ENCODE measurements at regions not wholly inside any gene's neighbourhood (a gene's known extent, or its start where the extent isn't known, plus 50 kb on each side); places are given as distances from the start of the nearest gene placed in this dataset.

DNA sequence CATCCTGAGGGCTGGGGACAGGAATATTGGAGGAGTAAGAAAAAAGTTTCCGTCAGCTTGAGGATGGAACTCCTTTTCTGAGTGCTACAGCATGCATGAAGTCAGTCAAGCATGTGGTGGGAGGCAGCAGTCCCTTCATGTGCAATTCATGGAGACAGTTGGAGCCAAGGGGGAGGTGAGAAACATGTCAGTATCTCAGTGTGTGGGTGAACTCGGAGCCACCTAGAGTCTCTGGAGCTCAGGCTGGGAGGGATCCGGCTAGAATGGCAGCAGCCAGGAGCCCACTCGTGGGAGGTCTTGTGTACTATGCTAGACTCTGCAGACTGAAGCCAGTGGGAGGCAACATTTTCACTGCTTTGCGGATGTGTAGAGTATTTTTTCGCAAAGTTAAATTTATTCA, 60.3 kb downstream of the AVPR1A start:
- no peak for DNase-seq

DNA sequence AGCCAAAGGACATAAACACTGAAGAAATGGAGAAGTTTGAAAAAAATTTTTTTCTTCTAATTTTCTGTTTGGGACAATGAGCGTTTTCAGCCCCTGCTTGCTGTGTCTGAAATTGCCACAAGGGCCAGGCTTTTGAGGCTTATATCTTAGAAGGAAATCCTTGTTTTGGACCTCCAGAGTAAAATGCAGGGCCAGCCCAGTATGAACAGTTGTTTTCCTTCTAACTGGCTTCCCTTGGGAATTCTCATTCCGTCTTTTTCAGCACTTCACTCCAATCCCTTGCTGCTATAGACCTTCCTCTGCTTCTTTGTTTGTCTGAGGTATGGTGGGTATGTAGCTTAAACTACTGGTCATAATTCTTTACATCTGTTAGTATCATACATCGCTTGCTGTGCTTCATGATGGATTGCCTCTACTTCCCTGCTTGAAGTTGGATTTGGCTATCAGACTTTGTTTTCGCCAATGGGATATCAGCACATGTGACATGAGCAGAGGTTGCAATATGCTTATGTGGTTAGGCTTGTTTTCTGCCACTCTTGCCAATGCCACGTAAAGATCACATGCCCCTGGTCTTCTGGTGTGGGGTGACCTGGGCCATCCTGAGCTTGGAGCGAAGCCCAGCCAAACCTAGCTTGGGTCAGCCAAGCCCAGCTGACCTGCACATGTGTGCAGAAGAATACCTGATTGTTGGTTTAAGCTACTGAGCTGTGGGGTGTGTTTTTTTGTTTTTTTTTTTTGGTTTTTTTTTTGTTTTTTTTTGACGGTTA, 64.7 kb downstream of the AVPR1A start:
- DNase-seq: no peak

DNA sequence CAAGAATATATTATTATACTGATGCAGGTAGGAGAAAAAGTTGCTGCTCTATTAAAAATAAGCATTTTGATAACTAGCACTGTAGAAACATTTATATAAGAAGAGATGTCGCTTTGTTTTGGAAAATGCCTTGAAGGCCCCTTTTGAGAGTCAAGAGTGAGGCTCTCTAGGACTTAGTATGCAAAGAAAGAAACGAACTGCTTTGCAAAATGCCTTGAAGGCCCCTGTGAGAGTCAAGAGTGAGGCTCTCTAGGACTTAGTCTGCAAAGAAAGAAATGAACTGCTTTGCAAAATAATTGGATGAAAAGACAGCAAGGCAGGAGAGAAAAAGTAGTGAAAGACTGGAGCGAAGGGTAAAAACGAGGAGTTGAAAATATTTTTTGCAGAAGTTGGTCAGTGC, 65.9 kb downstream of the AVPR1A start:
- DNase-seq: no peak

DNA sequence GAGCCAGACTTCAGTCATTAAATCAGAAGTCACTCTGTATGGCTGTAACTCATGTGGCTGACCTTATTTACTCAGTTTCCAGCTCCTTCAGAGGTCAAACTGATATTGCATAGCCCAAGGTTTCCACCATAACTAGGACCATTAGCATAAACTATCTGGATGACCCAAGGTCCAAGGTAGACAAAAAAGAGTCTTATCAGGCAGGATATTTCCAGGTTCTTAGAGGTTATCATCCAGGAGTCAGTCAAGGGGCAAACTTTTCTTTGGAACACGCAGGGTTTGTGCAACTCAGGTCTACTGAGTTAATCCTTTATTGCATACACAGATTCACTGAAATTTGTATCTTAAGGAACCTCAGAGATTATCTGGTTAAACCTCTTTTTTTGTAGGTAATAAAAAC, 66.5 kb downstream of the AVPR1A start:
- DNase-seq: no peak

DNA sequence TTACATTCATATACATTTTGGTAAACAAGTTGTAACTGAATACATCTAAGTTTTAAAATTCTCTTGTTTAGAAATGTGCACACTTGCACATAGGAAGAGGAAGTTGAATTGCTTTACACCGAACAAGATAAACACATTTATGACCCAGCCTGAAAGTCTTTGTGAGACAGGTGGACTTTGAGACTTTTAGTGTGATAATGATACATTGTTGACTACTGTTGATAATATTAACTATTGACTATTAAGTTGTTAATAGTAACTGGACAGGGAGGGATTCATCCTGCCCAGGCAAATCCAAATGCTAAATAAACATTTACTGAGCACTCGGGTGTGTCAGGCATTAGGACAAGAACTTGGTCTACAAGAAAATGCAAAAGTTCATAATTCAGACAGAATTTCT, 68.0 kb downstream of the AVPR1A start:
- no peak for DNase-seq

DNA sequence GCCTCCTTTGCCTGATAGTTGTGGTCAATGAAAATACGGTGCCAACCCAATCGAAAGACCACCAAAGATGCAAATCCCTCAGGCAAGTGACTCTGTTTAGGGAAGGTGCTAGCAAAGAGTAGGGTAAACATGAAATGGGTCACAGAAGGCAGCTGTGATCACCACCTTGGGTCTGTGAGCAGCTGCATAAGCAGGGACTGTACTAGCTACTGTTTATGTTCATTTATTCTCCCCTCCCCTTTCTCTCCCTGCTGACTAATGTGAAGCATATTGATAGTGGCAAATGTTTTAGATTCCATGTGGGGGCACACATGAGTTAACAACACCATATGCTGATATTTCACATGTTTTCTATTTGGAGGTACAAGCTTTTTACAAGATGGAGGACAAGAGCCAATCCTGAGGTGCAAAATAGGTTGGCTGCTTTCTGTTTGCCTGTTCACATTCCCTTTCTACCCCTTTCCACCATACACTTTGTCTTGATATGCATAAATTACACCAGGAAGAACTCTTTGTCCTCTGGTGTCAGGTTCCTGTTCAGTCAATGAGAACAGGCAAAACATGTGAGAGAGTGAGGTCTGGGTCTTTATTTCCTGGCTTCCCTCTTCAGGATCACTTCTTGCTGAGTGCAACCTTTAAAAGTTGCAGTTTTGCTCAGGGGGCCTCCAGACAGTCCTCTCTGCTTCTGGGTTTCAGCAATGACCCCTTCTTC, 71.1 kb downstream of the AVPR1A start:
- DNase-seq: no peak

DNA sequence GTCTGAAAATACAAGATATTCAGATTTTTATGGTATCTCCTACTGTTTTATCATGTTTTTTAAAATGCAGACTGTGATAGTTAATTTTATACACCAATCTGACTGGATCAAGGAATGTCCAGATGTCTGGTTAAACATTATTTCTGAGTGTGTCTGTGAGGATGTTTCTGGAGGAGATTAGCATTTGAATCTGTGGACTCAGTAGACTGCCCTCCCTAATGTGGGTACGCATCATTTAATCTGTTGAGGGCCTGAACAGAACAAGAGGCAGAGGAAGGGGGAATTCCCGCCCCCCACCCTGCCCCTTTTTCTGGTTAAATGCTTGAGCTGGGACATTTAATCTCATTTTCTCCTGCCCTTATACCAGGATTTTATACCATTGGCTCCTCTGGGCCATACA, 72.1 kb downstream of the AVPR1A start:
- DNase-seq: no peak

DNA sequence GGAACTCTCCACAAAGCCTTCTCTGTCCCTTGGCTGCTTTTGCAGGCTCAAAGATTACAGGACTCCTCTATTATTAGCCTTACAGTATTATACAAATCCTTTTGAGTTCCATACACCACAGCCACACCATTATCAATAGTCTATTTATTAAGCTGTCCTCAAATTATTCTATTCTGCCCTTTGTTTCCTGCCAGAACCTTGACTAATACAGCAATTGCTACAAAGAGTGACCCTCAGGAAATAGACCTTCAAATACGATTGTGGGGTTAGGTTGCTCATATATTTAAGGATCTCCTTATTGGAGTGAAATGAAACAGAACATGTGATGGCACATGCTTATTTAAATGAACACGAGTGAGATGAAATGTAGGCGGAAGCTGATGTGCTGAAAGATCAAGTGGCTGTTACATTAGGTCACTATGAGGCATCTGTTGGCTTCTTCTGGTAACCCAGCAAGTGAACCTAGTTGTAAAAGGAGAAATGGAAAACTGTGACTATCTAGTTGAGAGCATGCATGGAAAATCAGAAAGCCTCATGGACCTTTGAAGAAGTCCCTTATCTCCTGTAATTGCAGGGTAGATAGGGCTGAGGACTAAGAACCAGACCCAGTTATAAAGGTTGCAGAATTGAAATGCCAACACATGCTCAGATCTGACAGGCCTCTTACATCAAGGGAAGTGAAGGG, 75.5 kb downstream of the AVPR1A start:
- no peak for DNase-seq

DNA sequence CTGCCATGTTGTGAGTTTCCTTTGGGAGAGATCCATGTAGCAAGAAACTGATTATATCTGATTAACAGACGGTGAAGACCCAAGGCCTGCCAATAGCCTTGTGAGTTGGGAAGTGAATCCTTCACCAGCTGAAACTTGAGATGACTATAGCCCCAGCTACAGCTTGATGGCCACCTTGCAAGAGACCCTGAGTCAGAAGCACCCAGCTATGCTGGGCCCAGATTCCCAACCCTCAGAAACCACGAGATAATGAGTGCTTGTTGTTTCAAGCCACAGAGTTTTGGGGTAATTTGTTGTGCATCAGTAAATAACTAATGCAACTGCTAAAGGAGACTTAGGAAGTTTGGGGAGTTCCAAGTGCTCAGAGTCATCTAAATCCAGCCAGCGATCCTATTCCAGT, 80.3 kb downstream of the AVPR1A start:
- DNase-seq: no peak

DNA sequence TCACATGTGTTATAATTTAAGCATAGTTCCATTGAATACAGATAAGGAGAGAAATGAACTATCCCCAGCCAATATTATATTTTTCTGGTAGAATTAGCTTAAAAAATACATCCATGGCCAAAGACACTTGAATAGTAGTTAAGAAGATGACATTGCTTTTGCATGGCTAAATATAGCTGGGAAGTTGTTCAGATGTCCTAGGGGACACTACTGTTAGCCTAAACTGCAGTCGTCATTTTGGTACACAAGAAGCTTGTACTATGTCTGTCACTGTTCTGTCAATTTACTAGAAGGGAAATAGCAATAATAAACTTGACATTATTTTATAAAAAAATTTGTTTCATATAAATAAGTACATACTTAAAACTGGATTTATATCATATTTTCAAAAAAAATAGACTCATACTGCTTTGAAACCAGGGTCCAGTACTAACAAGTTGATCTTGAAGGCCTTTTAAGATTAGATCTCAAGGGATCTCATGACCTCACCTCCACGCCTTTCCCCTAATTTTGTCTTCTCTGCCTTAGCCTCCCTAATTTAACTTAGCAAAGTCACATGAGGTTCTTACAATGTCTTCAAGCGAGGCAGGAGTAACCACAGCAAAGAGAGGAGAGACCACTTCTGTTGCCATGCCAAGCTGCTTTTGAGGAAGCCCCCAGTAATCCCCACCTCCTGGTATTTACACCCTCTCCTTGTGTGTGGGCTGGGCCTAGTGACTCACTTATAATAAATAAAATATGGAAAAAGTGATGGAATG, 81.0 kb downstream of the AVPR1A start:
- DNase-seq: no peak

DNA sequence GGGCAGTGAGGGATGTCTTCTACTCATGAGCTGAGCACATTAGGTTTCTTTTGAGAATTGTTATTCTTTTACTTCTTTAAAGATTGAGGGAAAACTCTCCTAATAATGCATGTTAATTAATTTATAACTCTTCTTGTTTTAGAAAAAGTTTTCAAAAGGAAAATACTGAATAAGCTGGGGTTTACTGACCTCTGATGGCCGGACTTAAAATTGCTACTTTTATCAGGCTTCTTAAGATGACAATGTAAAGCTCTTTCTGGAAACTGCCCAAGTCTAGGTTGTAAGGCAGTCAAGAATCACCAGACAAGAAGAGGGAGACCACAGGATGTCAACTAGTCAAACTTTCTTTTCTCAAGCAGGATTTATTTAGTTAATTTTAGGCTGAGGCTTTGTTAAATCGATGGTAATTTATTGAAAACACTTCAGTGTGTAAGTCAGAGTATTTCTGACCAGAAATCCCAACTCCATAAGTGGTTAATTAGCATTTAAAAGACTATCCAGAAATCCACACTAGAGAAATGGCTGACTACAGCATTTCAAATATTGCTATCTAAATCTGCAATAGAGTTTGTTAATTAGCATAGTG, 82.1 kb downstream of the AVPR1A start:
- peak; percentile 33 for DNase-seq

DNA sequence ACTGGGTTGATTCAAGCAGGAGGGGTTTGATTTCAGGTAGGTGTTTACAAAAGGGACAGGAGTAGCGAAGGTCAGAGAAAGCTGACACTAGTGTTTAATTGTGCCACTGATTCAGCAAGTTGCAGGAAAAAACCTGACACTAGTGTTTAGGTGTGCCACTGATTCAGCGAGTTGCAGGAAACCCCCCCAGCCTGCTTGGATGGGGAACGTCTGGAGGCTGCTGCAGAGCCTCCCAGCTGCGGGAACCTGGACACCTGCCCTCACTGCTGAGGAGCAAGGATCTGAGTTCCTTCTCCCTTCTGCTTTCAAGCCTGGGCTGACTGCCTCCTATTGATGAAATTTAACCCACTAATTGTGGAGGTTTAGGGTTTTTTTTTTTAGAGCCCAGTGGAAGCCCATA, 84.2 kb downstream of the AVPR1A start:
- DNase-seq: no peak

DNA sequence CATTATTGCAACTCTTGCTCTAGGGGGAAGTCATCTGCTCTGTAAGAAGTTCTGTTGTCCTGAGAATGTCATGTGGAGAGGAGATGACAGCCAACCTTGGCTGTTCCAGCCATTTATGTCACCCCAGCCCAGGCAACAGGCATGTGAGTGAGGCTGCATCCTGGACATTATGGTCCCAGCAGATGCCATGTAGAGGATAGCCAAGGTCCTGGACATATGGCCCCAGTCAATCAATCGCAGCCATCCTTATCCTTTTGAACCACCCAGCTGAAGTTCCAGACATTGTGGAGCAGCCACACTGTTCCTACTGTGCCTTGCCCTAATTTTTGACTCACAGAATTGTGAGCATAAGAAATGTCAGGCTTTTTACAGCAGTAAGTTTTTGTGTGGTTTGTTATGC, 84.9 kb downstream of the AVPR1A start:
- DNase-seq: no peak

DNA sequence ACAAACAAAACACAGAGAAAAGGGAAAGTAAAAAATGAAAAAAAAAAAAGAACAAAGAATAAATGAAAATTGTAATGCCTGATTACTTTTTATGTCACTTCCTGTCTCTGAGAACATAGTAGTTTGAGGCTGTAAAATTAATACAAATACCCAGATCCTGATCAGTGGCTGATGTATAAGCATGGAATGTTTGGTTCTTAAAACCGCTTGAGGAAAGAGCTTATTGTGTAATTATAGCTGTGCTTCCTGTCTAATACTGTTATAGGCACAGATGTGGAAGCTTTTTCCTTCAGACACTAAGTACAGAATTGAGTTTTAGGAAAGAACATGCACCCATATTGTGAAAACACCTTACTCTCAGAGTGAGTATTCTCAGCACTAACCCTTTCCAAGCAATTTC, 86.9 kb downstream of the AVPR1A start:
- no peak for DNase-seq

DNA sequence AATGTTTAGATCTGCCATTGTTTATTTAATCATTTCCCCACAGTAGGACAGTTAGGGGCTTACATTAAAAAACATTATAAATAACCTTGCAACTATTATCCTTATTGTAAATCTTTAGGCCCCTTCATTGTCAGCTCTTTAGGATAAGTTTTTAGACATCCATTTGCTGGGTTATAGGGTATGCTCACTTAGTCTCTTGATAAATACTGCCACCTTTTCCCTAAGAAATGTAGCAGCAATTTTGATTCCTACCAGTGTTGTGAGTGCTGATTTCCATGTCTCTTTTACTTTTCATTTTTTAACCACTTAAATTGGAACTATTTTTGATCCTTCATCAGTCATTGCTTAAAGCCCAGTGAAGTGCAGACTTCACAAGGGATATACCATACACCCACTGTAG, 94.4 kb downstream of the AVPR1A start:
- no peak for DNase-seq

DNA sequence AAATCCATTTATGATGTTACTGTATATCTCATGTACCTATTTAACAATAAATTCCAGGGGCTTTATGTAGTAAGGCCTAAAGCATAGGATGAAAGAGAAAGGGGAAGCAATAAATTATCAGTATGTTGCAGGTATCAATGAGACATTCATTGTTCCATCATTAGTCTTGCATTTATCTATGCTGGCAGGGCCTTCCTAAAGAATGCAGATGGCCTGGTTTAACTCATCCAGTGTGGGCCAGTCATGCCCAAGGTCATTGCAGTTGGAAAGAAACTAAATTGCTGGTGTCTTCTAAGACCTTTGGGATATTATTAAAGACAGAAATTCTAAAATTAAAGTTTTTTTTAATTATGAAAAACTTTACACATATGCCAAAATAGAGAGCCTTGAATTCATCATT, 98.3 kb downstream of the AVPR1A start:
- no peak for DNase-seq

DNA sequence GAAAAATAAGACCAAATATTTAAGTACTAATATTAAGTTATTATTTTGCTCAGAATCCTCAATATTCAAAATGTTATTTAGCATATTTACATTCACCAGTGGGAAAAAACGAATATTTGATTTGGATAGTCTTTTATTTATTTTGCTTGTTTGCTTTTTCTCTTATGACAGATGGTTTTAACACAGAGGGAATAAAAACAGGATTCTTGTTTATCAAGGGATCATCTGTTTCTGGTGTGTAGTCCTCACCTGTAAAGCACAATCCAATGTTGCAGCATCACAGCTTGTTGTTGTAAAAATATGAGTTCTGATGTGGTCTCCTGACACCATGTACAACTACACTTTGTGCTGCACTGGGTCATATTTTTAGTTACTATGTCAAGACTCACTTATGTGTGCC, 103.9 kb downstream of the AVPR1A start:
- no peak for DNase-seq

DNA sequence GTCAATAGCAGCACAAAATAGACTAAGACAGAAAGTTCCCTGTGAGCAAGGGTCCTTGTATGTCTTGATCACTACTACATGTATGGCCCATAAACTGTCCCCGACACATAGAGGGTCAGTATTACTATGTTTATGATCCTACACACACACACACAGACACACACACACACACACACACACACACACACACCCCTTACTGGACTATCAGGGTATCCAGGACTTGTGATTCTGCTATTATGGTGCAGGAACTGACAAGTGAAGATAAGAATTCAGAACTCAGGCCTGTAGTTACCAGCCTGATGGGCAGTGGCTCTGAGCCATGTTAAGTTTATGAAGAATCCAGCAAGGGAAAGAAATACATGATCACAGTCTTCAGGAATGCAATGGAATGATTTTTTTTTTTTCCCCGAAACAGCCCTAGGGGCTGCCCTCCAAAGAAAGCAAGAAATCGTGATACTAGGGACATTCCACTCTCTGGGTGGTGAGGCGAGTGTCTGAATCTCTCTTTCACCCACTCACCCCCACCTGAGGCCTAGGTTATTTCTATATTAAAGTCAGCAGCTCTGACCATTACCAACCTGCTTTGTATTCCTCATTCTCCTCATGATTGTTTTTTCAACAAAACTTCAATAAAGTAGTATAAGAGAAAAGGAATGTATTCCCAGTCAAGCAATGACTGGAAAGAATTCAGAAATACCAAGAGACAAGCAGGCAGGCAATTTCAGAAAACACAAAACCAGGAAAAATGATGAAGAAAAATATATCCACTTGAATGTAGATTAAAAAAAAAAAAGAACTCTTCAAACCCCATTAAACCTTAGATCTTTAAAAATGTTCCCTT, 105.8 kb downstream of the AVPR1A start:
- DNase-seq: no peak

DNA sequence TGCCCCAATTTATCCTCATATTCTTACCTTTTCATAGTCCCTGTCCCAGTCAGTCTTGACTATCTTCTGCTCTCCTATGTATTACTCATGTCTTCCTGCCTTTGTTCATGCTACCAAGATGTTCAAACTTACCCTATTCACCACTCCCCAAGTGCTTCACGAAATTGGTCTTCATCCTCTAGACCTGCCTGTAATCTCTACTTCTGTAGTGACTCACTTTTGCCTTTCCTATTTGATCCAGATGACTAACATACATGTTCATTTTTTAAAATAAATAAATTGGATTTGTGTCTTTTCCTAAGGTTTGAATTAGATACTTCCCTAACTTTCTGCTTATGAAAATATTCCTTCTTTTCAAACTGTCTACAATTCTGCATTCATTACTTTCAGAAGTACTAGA, 107.7 kb upstream of the PPM1H start:
- DNase-seq: no peak

DNA sequence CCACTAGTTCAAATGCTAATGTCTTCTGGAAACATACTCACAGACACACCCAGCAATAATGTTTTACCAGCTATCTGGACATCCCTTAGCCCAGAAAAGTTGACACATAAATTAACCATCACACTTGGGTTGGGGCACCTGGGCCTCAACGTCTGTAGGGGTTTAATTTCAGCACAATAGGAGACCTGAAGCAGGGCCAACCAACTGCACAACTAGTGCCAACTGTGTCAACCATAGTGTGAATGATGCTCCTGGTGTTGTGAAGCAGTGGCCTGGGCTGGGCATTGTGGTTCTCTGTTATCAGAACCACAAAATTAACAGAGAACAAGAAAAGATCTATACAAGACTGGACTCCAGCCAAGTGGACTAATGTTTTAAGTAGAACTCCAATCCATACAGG, 106.7 kb upstream of the PPM1H start:
- DNase-seq: no peak

DNA sequence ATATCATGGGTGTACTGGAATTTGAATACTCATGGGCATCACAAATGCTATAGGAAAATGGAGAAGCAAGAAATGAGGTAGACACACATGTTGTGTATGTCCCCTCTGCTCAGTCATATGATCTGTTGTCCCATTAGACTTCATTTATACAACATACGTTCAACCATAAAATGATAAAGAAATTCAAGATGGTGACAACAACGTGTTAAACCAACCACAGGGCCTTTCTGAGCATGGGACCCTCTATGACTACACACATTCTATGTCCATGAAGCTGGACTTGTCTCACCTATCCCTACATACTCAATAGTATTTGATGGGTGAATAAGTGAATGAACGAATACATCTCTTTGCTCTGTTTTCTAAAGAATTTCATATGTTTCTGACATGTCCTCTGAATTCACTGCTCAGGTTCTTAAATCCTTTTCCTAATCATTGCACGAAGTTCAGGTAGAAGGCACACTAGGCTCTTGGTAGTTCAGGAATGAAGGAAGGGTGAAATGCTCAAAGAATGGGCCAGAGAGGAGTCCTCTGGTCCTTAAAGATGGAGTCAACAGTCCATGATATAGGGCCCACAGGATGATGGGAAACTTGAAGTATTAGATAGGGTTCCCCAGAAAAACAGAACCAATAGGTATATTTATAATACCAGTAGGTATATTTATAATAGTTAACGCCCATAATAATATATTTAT, 105.7 kb upstream of the PPM1H start:
- no peak for DNase-seq
